GM18498 (cell line): ENCODE measurements at regions not wholly inside any gene's neighbourhood (a gene's known extent, or its start where the extent isn't known, plus 50 kb on each side); places are given as distances from the start of the nearest gene placed in this dataset.

Experiments used
- ATAC-seq: cut with Tn5 transposase; IDR thresholded peaks from one replicate; pipeline ENCODE4 v1.9.1; 2021; ENCODE audit warnings: mild to moderate bottlenecking, moderate library complexity; ENCODE audit not compliant: unreplicated experiment

GRCh38 chr1:29521438-29521715, 285.1 kb downstream of the PTPRU start:
- no peak for ATAC-seq

- ATAC-seq: no peak
Measured at GRCh38 chr1:29520571-29521437, 284.5 kb downstream of the PTPRU start.

- no peak for ATAC-seq
Measured at GRCh38 chr1:29519788-29520110, 283.4 kb downstream of the PTPRU start.

- no peak for ATAC-seq
Measured at GRCh38 chr1:29519108-29519787, 282.9 kb downstream of the PTPRU start.

GRCh38 chr1:29518183-29518835, 282.0 kb downstream of the PTPRU start:
- no peak for ATAC-seq

GRCh38 chr1:29517251-29518086, 281.1 kb downstream of the PTPRU start:
- no peak for ATAC-seq

- ATAC-seq: no peak
Measured at GRCh38 chr1:29516063-29516820, 279.9 kb downstream of the PTPRU start.

GRCh38 chr1:29515170-29515955, 279.0 kb downstream of the PTPRU start:
- no peak for ATAC-seq

GRCh38 chr1:29514361-29515169, 278.2 kb downstream of the PTPRU start:
- no peak for ATAC-seq

GRCh38 chr1:29513357-29513756, 277.0 kb downstream of the PTPRU start:
- no peak for ATAC-seq

GRCh38 chr1:29511436-29511835, 275.1 kb downstream of the PTPRU start:
- ATAC-seq: no peak

- ATAC-seq: no peak
Measured at GRCh38 chr1:29508458-29509107, 272.3 kb downstream of the PTPRU start.

- no peak for ATAC-seq
Measured at GRCh38 chr1:29506678-29507225, 270.4 kb downstream of the PTPRU start.

- ATAC-seq: no peak
Measured at GRCh38 chr1:29505532-29506220, 269.4 kb downstream of the PTPRU start.

- ATAC-seq: no peak
Measured at GRCh38 chr1:29504709-29505410, 268.5 kb downstream of the PTPRU start.

- ATAC-seq: no peak
Measured at GRCh38 chr1:29504196-29504595, 267.9 kb downstream of the PTPRU start.
